SU-DHL-6 (cell line): ENCODE measurements at regions not wholly inside any gene's neighbourhood (a gene's known extent, or its start where the extent isn't known, plus 50 kb on each side); places are given as distances from the start of the nearest gene placed in this dataset.

ENCODE experiments used
- H2AFZ ChIP-seq: fragments of 200-600 bp; sonication (generic); 2 replicates; pipeline ENCODE4 v1.6.1; 2014; ENCODE audit warnings: low read depth, mild to moderate bottlenecking, moderate library complexity, mixed read lengths, antibody characterized with exemption, low read length; ENCODE audit not compliant: severe bottlenecking
- H3F3A ChIP-seq: fragments of 200-600 bp; shearing (Covaris generic); 2 replicates; pipeline ENCODE4 v1.6.0; 2016; ENCODE audit warnings: antibody characterized with exemption, mild to moderate bottlenecking; ENCODE audit not compliant: insufficient read depth
- H3K27ac ChIP-seq: fragments of 200-600 bp; sonication (generic); 2 replicates; pipeline ENCODE4 v1.5.1; 2016; ENCODE audit warnings: low read depth, mild to moderate bottlenecking, low read length, moderate library complexity, mixed read lengths
- H3K27me3 ChIP-seq: fragments of 200-600 bp; sonication (generic), shearing (Covaris generic); 2 replicates; pipeline ENCODE4 v1.6.0; 2014; ENCODE audit warnings: mild to moderate bottlenecking, low read length
- H3K36me3 ChIP-seq: fragments of 200-600 bp; sonication (generic); 2 replicates; pipeline ENCODE4 v1.6.1; 2014; ENCODE audit warnings: mild to moderate bottlenecking, low read length, mixed read lengths
- H3K4me2 ChIP-seq: fragments of 300-600, 200-600 bp; shearing (Covaris generic), sonication (generic); 2 replicates; pipeline ENCODE4 v1.6.0; 2014; ENCODE audit warnings: low read length, low read depth, mild to moderate bottlenecking; ENCODE audit not compliant: poor library complexity, severe bottlenecking
- H3K4me3 ChIP-seq: fragments of 200-600 bp; sonication (generic); 2 replicates; pipeline ENCODE4 v1.5.1; 2014; ENCODE audit warnings: antibody characterized with exemption, low read length, mild to moderate bottlenecking, mixed read lengths; ENCODE audit not compliant: insufficient read depth, poor library complexity, severe bottlenecking
- H3K79me2 ChIP-seq: fragments of 200-600 bp; sonication (generic); 2 replicates; pipeline ENCODE4 v1.6.1; 2014; ENCODE audit warnings: mild to moderate bottlenecking, low read length, moderate library complexity; ENCODE audit not compliant: insufficient read depth
- H3K9ac ChIP-seq: fragments of 200-600 bp; sonication (generic); 2 replicates; pipeline ENCODE4 v1.7.0; 2014; ENCODE audit warnings: mild to moderate bottlenecking, low read length
- H3K9me2 ChIP-seq: fragments of 200-600 bp; sonication (generic); replicated peaks from 2 replicates; pipeline ENCODE4 v1.6.1; 2014; ENCODE audit warnings: low read length; ENCODE audit not compliant: insufficient read depth
- H3K9me3 ChIP-seq: fragments of 200-600 bp; sonication (generic); 2 replicates; pipeline ENCODE4 v1.6.1; 2014; ENCODE audit warnings: low read length, mixed read lengths; ENCODE audit not compliant: insufficient read depth
- H4K20me1 ChIP-seq: fragments of 200-600 bp; sonication (generic); 2 replicates; pipeline ENCODE4 v1.6.1; 2014; ENCODE audit warnings: low read depth, mild to moderate bottlenecking, antibody characterized with exemption, low read length, moderate library complexity, mixed read lengths
- CTCF ChIP-seq: fragments of 200-600 bp; sonication (generic); IDR thresholded peaks from one replicate; pipeline ENCODE4 v1.5.1; 2017; ENCODE audit warnings: antibody characterized with exemption, mild to moderate bottlenecking, low read length, moderate library complexity; ENCODE audit not compliant: insufficient read depth, poor library complexity, severe bottlenecking
- EZH2phosphoT487 ChIP-seq: fragments of 200-600 bp; sonication (generic), shearing (Covaris generic); conservative IDR thresholded peaks from 2 replicates; pipeline ENCODE4 v1.6.1; 2018; ENCODE audit warnings: mild to moderate bottlenecking, antibody characterized with exemption, low read length, moderate library complexity, mixed read lengths

GRCh38 chr13:34751044-34751443 lies 191.0 kb upstream of the NBEA start:
- H3K4me3 ChIP-seq: no peak overlapping the region
- no peaks in the 10 kb centered on the region for H3K27me3 ChIP-seq
- H3K9me3 ChIP-seq: 0 out of 2 replicates have a peak, but pooled peaks cover 3% of the 10 kb centered on the region
- H3K79me2 ChIP-seq: no peaks in the 10 kb centered on the region
- H4K20me1 ChIP-seq: no peaks in the 10 kb centered on the region
- no peak overlapping the region for H3K4me2 ChIP-seq
- TF ChIP-seq CTCF (no peak), EZH2phosphoT487 (no peak)
- H2AFZ ChIP-seq: no peak overlapping the region
- no peaks in the 10 kb centered on the region for H3K9me2 ChIP-seq
- no peaks in the 10 kb centered on the region for H3F3A ChIP-seq
- no peak overlapping the region for H3K27ac ChIP-seq
- H3K36me3 ChIP-seq: no peaks in the 10 kb centered on the region
- H3K9ac ChIP-seq: no peak overlapping the region

- Histone ChIP-seq H3K27ac (no peak overlapping the region), H3K79me2 (no peaks in the 10 kb centered on the region), H2AFZ (no peak overlapping the region), H4K20me1 (no peaks in the 10 kb centered on the region), H3F3A (no peaks in the 10 kb centered on the region), H3K4me3 (no peak overlapping the region), H3K4me2 (no peak overlapping the region), H3K27me3 (no peaks in the 10 kb centered on the region), H3K36me3 (no peaks in the 10 kb centered on the region), H3K9ac (no peak overlapping the region), H3K9me3 (0 out of 2 replicates have a peak, but pooled peaks cover 3% of the 10 kb centered on the region), H3K9me2 (no peaks in the 10 kb centered on the region)
- TF ChIP-seq EZH2phosphoT487 (no peak), CTCF (no peak)
These were observed 190.6 kb upstream of the NBEA start for GRCh38 chr13:34751492-34751891.

- no peaks in the 10 kb centered on the region for H3K36me3 ChIP-seq
- H3K79me2 ChIP-seq: no peaks in the 10 kb centered on the region
- H3K4me3 ChIP-seq: no peak overlapping the region
- H3K27ac ChIP-seq: no peak overlapping the region
- H3K9me2 ChIP-seq: no peaks in the 10 kb centered on the region
- TF ChIP-seq CTCF: no peak
- no peak for TF ChIP-seq EZH2phosphoT487
- H4K20me1 ChIP-seq: no peaks in the 10 kb centered on the region
- H2AFZ ChIP-seq: no peak overlapping the region
- H3K9me3 ChIP-seq: 0 out of 2 replicates have a peak, but pooled peaks cover 3% of the 10 kb centered on the region
- H3K27me3 ChIP-seq: no peaks in the 10 kb centered on the region
- no peak overlapping the region for H3K9ac ChIP-seq
- no peak overlapping the region for H3K4me2 ChIP-seq
- H3F3A ChIP-seq: no peaks in the 10 kb centered on the region
These were observed 189.6 kb upstream of the NBEA start for GRCh38 chr13:34752283-34752960.
